ENCODE measurements at regions not wholly inside any gene's neighbourhood (a gene's known extent, or its start where the extent isn't known, plus 50 kb on each side); places are given as distances from the start of the nearest gene placed in this dataset.

DNA sequence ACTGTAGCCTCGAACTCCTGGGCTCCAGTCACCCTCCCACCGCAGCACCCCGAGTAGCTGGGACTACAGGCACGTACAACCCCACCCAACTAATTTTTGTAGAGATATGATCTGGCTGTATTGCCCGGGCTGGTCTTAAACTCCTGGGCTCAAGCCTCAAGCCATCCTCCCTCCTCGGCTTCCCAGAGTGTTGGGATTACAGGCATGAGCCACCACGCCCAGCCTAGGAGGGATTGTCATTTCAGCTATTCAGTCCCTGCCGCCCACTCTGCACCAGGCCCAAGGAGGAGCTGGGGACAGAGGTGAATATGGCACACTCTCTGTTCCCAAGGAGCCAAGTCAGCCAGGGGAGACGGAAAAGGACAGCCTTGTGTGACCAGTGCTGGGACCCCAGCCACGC is 256.2 kb downstream of the PARN start:
- H3K4me3 ChIP-seq (replicated peaks; ENCODE audit: low read depth, low read length): no peak overlapping the region
- no peak for DNase-seq (ENCODE audit: low read depth)
- TF ChIP-seq, protein P1, sequence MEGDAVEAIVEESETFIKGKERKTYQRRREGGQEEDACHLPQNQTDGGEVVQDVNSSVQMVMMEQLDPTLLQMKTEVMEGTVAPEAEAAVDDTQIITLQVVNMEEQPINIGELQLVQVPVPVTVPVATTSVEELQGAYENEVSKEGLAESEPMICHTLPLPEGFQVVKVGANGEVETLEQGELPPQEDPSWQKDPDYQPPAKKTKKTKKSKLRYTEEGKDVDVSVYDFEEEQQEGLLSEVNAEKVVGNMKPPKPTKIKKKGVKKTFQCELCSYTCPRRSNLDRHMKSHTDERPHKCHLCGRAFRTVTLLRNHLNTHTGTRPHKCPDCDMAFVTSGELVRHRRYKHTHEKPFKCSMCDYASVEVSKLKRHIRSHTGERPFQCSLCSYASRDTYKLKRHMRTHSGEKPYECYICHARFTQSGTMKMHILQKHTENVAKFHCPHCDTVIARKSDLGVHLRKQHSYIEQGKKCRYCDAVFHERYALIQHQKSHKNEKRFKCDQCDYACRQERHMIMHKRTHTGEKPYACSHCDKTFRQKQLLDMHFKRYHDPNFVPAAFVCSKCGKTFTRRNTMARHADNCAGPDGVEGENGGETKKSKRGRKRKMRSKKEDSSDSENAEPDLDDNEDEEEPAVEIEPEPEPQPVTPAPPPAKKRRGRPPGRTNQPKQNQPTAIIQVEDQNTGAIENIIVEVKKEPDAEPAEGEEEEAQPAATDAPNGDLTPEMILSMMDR (IDR thresholded peaks at IDR 0.05; ENCODE audit: low read length, missing control alignments): no peak

DNA sequence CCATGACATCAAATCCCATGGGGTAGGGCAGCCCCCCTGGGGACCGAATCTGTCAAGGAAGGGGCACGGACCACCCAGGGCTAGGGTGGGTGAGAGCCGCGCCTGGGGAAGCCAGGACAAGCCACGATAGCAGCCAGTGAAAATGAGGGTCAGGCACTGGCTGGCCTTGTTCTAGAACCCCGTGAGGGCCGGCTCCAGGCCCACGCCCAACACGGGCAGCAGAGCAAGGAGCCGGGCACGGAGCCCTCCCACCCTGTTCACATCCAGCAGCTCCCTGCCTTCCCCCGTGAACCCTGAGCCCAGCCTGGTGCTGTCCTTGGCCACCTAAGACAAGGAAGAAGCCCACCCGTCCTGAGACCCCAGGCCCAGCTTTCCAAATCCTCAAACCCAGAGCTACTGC is 256.7 kb downstream of the PARN start:
- TF ChIP-seq, protein P1 (IDR thresholded peaks at IDR 0.05; ENCODE audit: low read length, missing control alignments): no peak
- no peak overlapping the region for H3K4me3 ChIP-seq (replicated peaks; ENCODE audit: low read depth, low read length)

DNA sequence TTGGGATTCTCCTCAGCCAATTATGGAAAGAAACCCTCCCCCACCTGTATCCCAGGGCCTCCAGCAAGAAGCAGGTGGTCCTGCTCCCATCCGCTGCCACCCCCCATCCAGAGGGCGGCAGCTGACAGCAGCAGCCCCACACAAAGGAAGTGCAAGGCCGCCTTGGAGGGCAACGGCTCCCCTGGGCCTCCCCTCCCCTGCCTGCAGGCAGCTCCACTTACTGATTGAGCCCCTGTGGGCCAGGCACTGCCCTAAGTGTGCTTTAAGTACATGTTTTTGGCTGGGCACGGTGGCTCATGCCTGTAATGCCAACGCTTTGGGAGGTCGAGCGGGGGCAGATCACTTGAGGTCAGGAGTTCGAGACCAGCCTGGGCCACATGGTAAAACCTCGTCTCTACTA is 257.6 kb downstream of the PARN start:
- H3K4me3 ChIP-seq (replicated peaks; ENCODE audit: low read depth, low read length): no peak overlapping the region
- TF ChIP-seq, protein P1 (IDR thresholded peaks at IDR 0.05; ENCODE audit: low read length, missing control alignments): no peak

More for the DNA sequence above, 256.7 kb downstream of the PARN start:
- DNase-seq (ENCODE audit: low read depth): no peak

DNA sequence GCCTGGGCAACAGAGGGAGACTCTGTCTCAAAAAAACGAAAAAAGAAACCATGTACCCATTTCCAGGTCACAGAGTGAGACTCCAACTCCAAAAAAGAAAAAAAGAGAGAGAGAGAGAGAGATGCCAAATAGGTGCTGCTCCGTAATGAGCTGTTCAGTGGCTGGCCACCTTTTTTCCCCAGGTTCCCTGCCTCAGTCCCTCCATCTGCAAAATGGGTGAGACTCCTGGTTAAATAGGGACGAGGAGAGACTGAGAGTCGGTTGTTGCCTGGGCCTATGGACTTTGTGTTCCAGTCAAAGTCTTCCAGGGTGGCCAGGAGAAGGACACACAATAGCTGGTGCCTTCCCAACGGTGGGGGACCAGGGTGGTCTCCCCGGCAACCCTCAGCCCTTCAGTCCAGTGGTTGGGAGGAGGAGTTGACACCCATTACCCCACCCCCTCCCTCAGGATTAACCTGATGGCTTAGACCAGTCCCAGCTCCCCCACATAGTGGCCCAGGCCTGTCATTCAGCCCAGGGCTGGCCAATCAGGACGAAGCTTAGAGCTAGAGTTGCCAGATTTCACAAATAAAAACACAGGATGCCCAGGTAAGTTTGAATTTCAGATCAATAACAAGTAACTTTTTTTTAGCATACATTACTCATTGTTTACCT is 258.2 kb downstream of the PARN start:
- no peak for DNase-seq (ENCODE audit: low read depth)
- TF ChIP-seq, protein P1 (IDR thresholded peaks at IDR 0.05; ENCODE audit: low read length, missing control alignments): no peak
- no peak overlapping the region for H3K4me3 ChIP-seq (replicated peaks; ENCODE audit: low read depth, low read length)

More for the DNA sequence above, 257.6 kb downstream of the PARN start:
- DNase-seq (ENCODE audit: low read depth): no peak

DNA sequence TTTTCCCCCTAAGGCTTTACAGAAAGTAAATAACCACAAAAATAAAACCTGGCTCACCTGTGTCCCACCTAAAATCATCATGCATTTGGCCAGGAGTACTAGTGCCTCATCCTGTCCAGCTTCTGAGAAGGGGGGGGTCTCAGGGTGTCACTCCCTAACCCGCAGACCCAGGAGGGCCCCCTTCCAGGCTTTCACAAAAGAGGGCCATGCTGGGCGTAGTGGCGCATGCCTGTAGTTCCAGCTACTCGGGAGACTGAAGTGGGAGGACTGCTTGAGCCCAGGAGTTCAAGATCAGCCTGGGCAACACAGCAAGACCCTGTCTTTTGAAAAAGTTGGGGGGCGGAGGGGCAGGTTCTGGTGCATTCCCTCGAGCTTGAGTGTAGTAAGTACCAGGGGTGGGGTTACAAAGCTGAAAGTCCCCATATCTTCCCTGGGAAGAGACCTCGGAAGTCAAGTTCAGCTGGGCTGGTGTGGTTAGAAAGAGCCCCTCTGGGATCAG is 259.3 kb downstream of the PARN start:
- DNase-seq (ENCODE audit: low read depth): no peak
- H3K4me3 ChIP-seq (replicated peaks; ENCODE audit: low read depth, low read length): no peak overlapping the region
- TF ChIP-seq, protein P1 (IDR thresholded peaks at IDR 0.05; ENCODE audit: low read length, missing control alignments): no peak

DNA sequence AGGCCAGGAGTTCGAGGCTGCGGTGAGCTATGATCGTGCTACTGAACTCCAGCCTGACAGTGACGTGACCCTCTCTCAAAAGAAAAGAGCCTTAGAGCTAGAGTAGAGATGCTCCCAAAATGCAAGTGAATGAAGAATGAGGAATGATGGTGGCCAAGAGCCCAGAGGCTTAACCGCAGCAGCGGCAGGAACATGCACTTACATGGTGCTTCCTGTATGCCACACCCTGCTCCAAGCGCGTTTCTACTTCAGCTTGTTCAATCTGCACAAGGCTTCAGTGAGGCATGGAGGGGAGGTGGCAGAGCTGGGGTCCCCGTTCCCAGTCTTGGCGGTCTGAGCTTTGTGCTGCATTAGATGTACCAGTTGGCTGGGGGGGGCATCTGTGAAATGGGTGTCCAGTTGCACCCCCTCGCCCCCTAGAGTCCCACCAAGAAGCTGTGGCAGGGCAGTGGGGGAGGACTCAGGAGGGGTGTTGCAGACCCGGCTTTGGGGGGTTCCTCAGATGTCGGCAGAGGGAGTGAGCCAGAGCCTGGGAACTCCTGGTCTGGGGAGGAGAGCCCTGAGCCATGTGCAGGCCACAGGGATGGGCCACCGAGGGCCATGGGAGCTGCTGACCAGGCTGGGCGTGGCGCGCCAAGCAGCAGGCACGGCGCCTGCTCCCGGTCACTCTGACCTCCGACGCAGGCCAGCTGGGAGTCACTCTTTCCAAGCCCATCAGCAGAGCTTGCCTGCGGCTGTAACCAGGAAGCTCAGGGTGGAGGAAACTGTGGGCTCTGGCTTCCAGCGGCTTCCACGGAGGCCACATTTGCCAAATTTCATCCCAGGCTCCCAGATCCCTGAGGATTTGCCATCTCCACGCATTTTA is 260.1 kb downstream of the PARN start:
- no peak for DNase-seq (ENCODE audit: low read depth)
- TF ChIP-seq, protein P1 (IDR thresholded peaks at IDR 0.05; ENCODE audit: low read length, missing control alignments): no peak
- no peak overlapping the region for H3K4me3 ChIP-seq (replicated peaks; ENCODE audit: low read depth, low read length)

All from fibroblast of pulmonary artery (primary cell).